Stimulated activated CD4-positive, alpha-beta T cell treated with anti-CD3 and anti-CD28 coated beads, TNF-alpha, amount 100 ng/mL, for 1 hour (primary cell): ENCODE measurements at regions not wholly inside any gene's neighbourhood (a gene's known extent, or its start where the extent isn't known, plus 50 kb on each side); places are given as distances from the start of the nearest gene placed in this dataset.

Source experiments
- DNase-seq, 3 donors: peaks; one replicate each; pipeline ENCODE4 v3.0.0-alpha.2; 2020; ENCODE audit warnings: low read depth in 3 of 3, low spot score in 1 of 3

GRCh38 chr22:49299821-49300231, 527.8 kb downstream of the BRD1 start:
- DNase-seq = no peak

- no peak for DNase-seq
Measured at GRCh38 chr22:49298834-49299750, 528.6 kb downstream of the BRD1 start.

GRCh38 chr22:49297871-49298721, 529.6 kb downstream of the BRD1 start:
- no peak for DNase-seq

- no peak for DNase-seq
Measured at GRCh38 chr22:49297286-49297870, 530.3 kb downstream of the BRD1 start.

- DNase-seq = no peak
Measured at GRCh38 chr22:49296561-49296960, 531.1 kb downstream of the BRD1 start.

GRCh38 chr22:49295851-49296560, 531.7 kb downstream of the BRD1 start:
- DNase-seq = no peak

- no peak for DNase-seq
Measured at GRCh38 chr22:49295465-49295743, 532.3 kb downstream of the BRD1 start.

- no peak for DNase-seq
Measured at GRCh38 chr22:49294656-49295464, 532.8 kb downstream of the BRD1 start.

- no peak for DNase-seq
Measured at GRCh38 chr22:49292909-49293308, 534.8 kb downstream of the BRD1 start.

GRCh38 chr22:49291781-49292180, 535.9 kb downstream of the BRD1 start:
- no peak for DNase-seq

GRCh38 chr22:49291169-49291568, 536.5 kb downstream of the BRD1 start:
- no peak for DNase-seq

GRCh38 chr22:49290711-49291110, 537.0 kb downstream of the BRD1 start:
- DNase-seq = no peak

- no peak for DNase-seq
Measured at GRCh38 chr22:49289822-49290679, 537.6 kb downstream of the BRD1 start.

- no peak for DNase-seq
Measured at GRCh38 chr22:49286181-49286760, 541.4 kb downstream of the BRD1 start.

GRCh38 chr22:49284931-49285330, 542.7 kb downstream of the BRD1 start:
- DNase-seq = no peak

- DNase-seq = no peak
Measured at GRCh38 chr22:49284056-49284784, 543.5 kb downstream of the BRD1 start.

GRCh38 chr22:49282596-49282995, 545.1 kb downstream of the BRD1 start:
- no peak for DNase-seq
